DMS79 (cell line): ENCODE measurements at regions not wholly inside any gene's neighbourhood (a gene's known extent, or its start where the extent isn't known, plus 50 kb on each side); places are given as distances from the start of the nearest gene placed in this dataset.

Experiments used
- DNase-seq: peaks from one replicate; lab custom pipeline; 2025; lab: John Stamatoyannopoulos, UW

DNA sequence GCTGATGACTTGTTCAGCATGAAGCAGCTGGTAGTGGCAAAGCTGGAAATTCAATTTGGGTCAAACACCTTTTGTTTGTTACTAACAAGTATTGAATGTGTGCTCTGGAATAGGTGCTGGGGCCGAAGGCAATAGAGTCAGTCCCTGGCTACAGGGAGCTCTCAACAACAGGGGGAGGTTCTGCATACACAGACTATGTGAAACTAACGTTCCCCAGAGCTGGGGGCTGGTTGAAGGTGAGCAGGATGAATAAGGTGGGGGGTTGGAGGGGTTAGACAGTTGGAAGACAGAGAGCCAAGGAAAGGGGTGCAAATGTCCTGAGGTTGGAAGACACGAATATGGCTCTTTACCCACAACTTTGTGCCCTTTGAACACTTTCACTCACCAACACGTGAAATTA, 84.1 kb upstream of the PLPP4 start:
- DNase-seq: no peak

- no peak for DNase-seq
These were observed 81.4 kb upstream of the PLPP4 start for GRCh38 chr10:120375666-120376065.

- no peak for DNase-seq
These were observed 75.1 kb upstream of the PLPP4 start for GRCh38 chr10:120381931-120382330.

DNA sequence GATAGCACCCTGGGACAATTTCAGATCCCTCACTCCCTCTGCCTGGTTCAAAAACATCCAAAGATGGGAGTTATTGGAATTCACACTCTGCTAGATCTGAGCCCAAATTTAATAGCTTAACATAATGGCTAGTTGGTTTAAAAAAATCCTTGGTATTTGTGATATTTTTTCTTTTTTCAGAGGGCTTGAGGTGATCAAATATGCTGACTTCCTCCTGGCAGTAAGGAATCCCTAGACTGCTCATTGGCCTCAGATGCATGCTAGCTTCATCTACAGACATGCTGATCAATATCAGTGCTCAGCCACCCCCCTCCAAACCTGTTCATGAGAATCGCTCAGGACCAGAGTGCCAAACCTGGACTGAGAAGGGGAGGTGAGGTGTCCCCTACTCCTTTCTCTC, 74.7 kb upstream of the PLPP4 start:
- DNase-seq: no peak

- DNase-seq: no peak
These were observed 71.0 kb upstream of the PLPP4 start for GRCh38 chr10:120385992-120386391.

DNA sequence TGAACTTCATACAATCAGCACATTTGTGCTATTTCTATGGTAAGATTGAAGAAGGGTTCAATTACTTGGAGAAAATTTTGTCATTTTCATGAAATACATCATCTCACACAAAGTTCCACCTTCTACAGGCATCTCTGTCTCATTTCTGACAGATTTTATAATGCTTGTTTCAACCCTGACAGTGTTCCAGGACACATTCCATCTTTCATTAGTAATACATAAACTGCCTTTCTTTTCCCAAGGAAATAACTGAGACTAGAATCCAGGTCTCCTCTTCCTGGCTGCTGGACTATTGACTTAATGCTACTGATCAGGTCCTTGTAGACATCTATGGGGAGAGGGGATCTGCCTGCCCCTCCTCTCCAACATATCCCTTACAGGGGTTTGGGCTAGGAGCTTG, 70.1 kb upstream of the PLPP4 start:
- DNase-seq: no peak

DNA sequence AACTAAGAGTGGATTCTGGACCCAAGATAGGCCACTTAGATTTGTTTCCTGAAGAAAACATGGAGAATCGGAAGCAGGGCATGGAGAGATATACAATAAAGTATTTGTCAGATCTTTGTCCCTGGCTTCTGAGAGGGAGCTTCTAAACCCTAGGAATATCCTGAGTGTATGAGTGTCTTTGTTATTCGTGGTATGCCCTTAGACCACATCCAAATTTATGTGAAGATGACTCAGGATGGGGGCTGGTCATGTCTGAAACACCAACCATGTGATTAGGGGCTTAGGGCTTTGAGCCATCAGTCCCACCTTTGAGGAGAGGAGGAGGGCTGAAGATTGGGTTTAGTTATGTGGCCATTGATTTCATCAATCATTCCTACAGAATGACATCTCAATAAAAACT, 69.7 kb upstream of the PLPP4 start:
- no peak for DNase-seq

- no peak for DNase-seq
These were observed 64.8 kb upstream of the PLPP4 start for GRCh38 chr10:120392245-120392644.

- peak; percentile 40 for DNase-seq
These were observed 64.4 kb upstream of the PLPP4 start for GRCh38 chr10:120392671-120393079.

DNA sequence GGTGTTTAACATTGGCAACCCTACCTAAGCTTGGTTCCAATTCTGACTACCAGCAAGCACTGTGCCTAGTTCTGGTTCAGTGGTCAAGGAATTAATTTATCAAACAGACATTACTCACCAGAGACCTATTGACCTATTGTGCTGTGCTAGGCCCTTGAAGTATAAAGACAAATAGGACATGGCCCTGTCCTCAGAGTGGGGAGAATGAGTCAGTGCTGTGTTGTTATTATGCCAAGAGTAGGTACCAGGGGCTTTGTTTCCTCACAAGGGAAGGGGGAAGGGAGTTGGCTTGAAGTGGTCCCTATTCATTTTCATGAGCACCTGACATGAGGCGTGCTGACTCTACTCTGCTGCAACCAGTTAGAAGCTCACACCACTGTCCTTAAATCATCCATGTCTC, 62.6 kb upstream of the PLPP4 start:
- no peak for DNase-seq

DNA sequence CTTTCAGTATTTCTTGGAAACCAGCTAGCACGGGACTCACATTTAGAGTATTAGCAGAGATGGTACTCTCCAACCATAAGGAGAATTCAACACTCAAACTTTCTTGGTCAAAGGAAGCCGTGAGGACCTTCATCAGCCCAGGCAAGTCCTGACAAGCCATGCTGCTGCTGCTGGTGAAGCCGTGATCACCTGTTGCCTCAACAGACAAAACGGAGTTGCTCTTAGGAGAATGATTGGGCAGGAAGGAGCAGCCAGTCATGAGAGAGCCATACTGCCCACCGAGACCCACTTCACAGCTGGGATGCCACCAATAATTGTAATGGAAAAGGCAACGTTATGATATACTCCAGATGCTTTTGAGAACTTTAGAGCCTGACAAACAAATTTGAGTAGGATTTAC, 60.8 kb upstream of the PLPP4 start:
- DNase-seq: no peak

GRCh38 chr10:120398180-120398579, 58.8 kb upstream of the PLPP4 start:
- no peak for DNase-seq

DNA sequence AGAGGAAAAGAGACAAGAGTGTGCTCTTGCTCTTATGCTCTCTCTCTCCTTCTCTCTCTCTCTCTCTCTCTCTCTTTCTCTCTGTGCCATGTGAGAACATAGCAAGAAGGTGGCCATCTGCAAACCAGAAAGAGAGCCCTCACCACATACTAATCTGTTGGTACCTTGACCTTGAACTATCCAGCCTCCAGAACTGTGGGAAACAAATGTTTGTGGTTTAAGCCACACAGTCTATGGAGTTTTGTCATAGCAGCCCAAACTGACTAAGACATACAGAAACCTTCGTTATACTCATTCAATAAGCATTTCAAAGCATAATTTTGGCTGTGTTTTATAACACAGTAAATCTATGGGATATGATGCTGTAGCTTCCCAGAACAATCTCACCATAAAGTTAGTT, 56.4 kb upstream of the PLPP4 start:
- DNase-seq: no peak

DNA sequence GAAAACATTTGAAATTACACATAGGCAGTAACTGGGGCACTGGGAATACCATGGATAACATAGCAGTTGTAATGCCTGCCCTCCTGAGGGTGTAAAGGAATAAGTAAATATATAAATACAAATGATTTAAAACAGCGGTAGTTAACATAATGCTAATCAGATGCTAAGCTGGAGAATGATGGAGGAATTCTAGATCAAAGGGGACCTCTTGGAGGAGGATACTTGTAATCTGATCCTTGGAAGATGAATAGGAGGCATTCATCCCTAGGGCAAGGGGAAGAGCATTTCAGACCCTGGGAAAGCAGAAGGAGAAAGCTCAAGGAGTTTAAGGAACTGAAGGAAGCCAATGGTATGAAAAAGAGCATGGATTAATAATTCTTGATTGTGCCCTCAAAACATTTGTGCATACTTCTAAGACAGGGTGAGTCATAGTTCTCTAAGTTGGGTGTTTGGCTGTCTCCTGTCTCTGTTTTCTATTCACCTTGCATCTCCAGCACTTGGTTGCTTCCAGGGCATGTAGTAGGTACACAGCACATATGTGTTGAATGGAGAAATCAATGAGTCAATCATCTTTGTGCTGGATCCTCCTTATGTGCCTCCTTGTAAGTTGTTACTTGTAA, 54.8 kb upstream of the PLPP4 start:
- DNase-seq: no peak

DNA sequence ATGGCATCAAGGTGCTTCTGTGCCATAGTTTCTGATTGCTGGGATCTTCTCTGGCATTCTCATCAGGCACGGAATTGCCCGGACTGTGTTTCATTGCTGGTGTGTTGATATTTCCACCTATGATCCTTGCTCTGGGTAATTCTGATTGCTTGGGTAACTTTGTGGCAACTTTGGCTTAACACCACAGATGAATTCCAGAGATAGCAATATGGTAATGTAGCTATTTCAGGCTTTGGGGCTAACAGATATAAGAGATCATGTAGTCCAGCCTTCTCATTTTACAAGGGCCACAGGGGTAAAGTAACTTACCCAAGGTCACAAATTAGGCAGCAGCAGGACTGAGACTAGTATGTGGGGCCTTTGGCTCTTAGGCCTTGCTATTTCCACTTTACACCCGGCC, 53.9 kb upstream of the PLPP4 start:
- DNase-seq: no peak

GRCh38 chr10:120406376-120406775, 50.7 kb upstream of the PLPP4 start:
- DNase-seq: no peak
